ENCODE measurements at regions not wholly inside any gene's neighbourhood (a gene's known extent, or its start where the extent isn't known, plus 50 kb on each side); places are given as distances from the start of the nearest gene placed in this dataset.
"Not testable (repeated sequence)": the region's sequence is repeated elsewhere in the genome, so short reads cannot be mapped to it uniquely, and the experiment has no call there.

DNA sequence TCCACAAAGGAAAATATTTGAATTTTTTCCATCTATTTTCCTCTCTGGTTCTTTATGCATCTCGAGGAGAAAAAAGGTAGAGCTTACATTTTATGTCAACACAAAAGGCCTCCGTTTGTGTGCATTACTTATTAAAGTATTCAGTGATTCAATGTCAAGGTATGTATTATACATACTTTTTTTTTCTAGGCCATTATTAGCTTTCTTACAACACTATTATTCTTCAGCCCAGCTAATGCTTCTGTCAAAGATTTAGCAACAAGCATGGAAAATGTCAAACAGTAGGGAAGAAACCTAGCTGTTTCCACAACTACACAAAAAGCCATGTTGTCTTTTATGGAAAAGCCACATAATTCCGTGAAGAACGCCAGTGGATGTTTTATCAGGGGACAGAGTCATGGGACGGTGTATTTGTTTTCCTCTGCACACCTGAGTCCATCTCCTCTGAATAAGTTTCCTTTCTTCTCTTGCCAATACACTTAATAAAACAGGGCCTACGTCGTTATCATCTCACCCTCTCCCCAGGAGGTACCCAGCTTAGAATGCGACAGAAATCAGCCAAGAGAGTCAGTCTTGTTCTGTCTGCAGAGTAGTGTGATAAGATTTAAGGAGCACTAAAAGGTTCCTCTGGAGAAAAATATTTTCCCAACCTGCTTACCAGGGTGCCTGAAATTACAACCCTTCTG lies 209.7 kb upstream of the AUTS2 start:
- H3K27ac ChIP-seq (ENCODE audit: low read depth, low read length): no peak overlapping the region
- WGBS: 69% methylated on average over 7 of the region's 8 CpGs
- no peaks in the 10 kb centered on the region for H3K9me3 ChIP-seq (ENCODE audit: insufficient read depth, low read depth, low read length)

DNA sequence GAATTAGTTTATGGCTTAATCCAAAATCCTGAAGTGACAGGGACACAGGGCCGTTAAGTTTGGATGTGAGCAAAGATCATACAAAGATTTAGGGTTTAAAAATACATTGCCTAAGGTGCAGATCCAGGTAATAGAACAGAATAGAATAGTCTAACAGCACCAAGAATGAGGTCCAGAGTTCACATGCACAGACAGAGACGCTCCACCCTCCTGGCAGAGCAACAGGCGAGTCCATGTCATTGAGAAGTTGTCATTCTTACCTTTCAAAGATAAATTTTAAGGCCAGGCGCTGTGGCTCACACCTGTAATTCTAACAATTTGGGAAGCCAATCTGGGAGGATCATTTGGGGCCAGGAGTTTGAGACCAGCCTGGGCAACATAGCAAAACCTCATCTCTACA lies 209.1 kb upstream of the AUTS2 start:
- Histone ChIP-seq H3K27ac (ENCODE audit: low read depth, low read length) (no peak overlapping the region), H3K4me1 (ENCODE audit: insufficient read depth, low read length) (no peaks in the 10 kb centered on the region), H3K9me3 (ENCODE audit: insufficient read depth, low read depth, low read length) (no peaks in the 10 kb centered on the region), H3K4me3 (ENCODE audit: low read length) (no peak overlapping the region), H3K36me3 (ENCODE audit: insufficient read depth, low read length) (no peaks in the 10 kb centered on the region), H3K9ac (ENCODE audit: low read depth, low read length) (no peak overlapping the region), H3K27me3 (ENCODE audit: insufficient read depth, low read length) (no peaks in the 10 kb centered on the region)
- WGBS: 63% methylated on average over 4 of the region's 4 CpGs

More for the DNA sequence above, 209.7 kb upstream of the AUTS2 start:
- H3K36me3 ChIP-seq (ENCODE audit: insufficient read depth, low read length): no peaks in the 10 kb centered on the region
- H3K4me1 ChIP-seq (ENCODE audit: insufficient read depth, low read length): no peaks in the 10 kb centered on the region
- no peak overlapping the region for H3K9ac ChIP-seq (ENCODE audit: low read depth, low read length)
- H3K4me3 ChIP-seq (ENCODE audit: low read length): no peak overlapping the region
- no peaks in the 10 kb centered on the region for H3K27me3 ChIP-seq (ENCODE audit: insufficient read depth, low read length)

DNA sequence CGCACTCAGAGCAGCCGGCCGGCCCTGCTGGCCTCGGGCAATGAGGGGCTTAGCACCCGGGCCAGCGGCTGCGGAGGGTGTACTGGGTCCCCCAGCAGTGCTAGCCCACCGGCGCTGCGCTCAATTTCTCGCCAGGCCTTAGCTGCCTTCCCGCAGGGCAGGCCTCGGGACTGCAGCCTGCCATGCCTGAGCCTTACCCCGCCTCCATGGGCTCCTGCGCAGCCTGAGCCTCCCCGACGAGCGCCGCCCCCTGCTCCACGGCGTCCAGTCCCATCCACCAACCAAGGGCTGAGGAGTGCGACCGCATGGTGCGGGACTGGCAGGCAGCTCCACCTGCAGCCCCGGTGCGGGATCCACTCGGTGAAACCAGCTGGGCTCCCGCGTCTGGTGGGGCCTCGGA lies 204.4 kb upstream of the AUTS2 start:
- H3K9me3 ChIP-seq (ENCODE audit: insufficient read depth, low read depth, low read length); H3K27ac ChIP-seq (ENCODE audit: low read depth, low read length); H3K9ac ChIP-seq (ENCODE audit: low read depth, low read length); H3K36me3 ChIP-seq (ENCODE audit: insufficient read depth, low read length); H3K27me3 ChIP-seq (ENCODE audit: insufficient read depth, low read length); H3K4me3 ChIP-seq (ENCODE audit: low read length); H3K4me1 ChIP-seq (ENCODE audit: insufficient read depth, low read length): not testable (repeated sequence)
- 93% methylated on average over 30 of the region's 30 CpGs for WGBS

DNA sequence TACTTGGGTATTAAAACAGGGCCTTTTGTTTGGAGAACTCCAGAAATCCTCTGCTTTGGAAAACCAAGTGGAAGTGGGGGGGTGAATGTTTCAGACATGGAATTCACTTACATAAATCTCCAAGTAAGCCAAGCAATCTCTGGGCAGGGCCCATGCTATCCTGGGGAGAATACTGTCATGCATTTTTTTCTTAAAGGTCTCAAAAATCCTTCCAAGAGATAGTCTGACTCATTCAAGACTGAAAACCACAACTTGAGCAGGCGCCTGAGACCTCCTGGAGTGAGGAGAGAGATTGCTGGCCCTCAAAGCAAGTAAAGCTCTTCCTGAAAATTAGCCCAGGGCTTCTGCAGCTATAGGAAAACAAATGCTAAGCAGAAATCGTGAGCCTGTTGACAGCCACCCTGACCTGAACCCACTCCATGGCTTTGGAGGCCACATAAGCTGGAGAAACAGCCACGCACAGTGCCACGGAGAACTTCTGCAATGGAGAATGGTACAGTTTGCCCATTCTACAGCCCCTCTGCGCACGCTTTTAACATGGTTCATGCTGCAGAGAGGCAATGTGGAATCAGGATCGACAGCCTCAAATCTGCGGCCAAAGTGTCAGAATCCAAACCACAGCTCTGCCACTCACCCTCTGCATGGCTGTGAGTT lies 203.1 kb upstream of the AUTS2 start:
- WGBS: 84% methylated on average over 8 of the region's 8 CpGs
- H3K27ac ChIP-seq (ENCODE audit: low read depth, low read length): no peak overlapping the region
- no peaks in the 10 kb centered on the region for H3K36me3 ChIP-seq (ENCODE audit: insufficient read depth, low read length)
- H3K9ac ChIP-seq (ENCODE audit: low read depth, low read length): no peak overlapping the region
- H3K27me3 ChIP-seq (ENCODE audit: insufficient read depth, low read length): no peaks in the 10 kb centered on the region
- H3K4me3 ChIP-seq (ENCODE audit: low read length): no peak overlapping the region
- H3K4me1 ChIP-seq (ENCODE audit: insufficient read depth, low read length): peaks cover 15% of the 10 kb centered on the region
- no peaks in the 10 kb centered on the region for H3K9me3 ChIP-seq (ENCODE audit: insufficient read depth, low read depth, low read length)

DNA sequence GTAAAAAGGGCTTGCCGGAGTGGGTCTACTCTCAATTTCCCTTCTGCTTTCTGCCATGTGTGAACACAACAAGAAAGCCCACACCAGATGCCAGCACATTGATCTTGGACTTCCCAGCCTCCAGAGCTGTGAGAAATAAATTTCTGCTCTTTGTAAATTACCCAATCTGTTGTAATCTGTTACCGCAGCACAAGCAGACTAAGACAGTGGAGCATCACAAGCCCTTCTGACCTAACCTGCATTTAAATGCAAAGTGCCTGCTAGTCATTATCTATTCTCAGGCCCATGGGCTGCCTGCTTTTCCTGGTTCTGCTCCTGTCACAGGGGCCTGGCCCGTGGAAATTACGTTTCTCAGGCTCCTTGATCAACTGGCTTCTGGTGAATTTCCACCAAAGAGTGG lies 199.3 kb upstream of the AUTS2 start:
- Histone ChIP-seq H3K36me3 (ENCODE audit: insufficient read depth, low read length) (no peaks in the 10 kb centered on the region), H3K27ac (ENCODE audit: low read depth, low read length) (peak overlapping the region; percentile 76; the same call in 1 of the 2 replicates)
- WGBS: 39% methylated on average over 4 of the region's 4 CpGs

DNA sequence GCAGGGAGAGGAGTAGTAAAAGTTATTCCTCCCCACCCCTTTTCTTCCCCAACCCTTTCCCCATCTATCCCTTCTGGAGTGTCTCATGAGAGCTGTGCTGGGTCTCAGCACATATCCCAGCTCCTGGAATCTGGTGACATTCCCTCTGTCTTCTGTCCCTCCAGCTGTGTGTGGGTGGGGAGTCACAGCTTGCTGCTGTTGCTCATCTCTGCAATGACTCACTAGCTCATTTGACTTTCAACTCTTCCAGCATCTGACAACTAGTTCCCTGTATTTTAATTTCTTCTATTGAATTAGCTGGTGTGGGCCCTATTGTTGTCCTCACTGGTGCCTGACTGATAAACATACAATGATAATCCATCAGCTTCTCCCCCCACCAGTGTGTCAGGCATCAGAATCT lies 198.9 kb upstream of the AUTS2 start:
- no peak overlapping the region for H3K9ac ChIP-seq (ENCODE audit: low read depth, low read length)
- H3K4me1 ChIP-seq (ENCODE audit: insufficient read depth, low read length): peaks cover 15% of the 10 kb centered on the region
- no peaks in the 10 kb centered on the region for H3K27me3 ChIP-seq (ENCODE audit: insufficient read depth, low read length)
- no peaks in the 10 kb centered on the region for H3K36me3 ChIP-seq (ENCODE audit: insufficient read depth, low read length)
- peak overlapping the region; percentile 76; the same call in 1 of the 2 replicates for H3K27ac ChIP-seq (ENCODE audit: low read depth, low read length)
- no peaks in the 10 kb centered on the region for H3K9me3 ChIP-seq (ENCODE audit: insufficient read depth, low read depth, low read length)
- H3K4me3 ChIP-seq (ENCODE audit: low read length): no peak overlapping the region

More for the DNA sequence above, 199.3 kb upstream of the AUTS2 start:
- Histone ChIP-seq H3K27me3 (ENCODE audit: insufficient read depth, low read length) (no peaks in the 10 kb centered on the region), H3K4me1 (ENCODE audit: insufficient read depth, low read length) (peaks cover 15% of the 10 kb centered on the region), H3K4me3 (ENCODE audit: low read length) (no peak overlapping the region), H3K9ac (ENCODE audit: low read depth, low read length) (no peak overlapping the region), H3K9me3 (ENCODE audit: insufficient read depth, low read depth, low read length) (no peaks in the 10 kb centered on the region)

DNA sequence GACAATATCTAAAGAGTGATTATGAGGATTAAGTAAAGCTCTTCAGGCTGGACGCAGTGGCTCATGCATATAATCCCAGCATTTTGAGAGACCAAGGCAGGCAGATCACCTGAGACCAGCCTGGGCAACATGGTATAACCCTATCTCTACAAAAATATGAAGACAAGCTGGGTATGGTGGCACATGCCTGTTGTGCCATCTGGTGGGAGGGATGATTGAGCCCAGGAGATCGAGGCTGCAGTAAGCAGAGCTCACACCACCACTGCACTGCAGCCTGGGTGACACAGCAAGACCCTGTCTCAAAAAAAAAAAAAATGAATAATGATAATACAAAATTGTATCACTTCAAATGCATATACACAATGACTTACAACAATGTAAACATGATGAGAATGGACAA lies 195.6 kb upstream of the AUTS2 start:
- Histone ChIP-seq H3K9me3 (ENCODE audit: insufficient read depth, low read depth, low read length) (no peaks in the 10 kb centered on the region), H3K9ac (ENCODE audit: low read depth, low read length) (no peak overlapping the region), H3K27me3 (ENCODE audit: insufficient read depth, low read length) (peaks cover 2% of the 10 kb centered on the region; the same call in 1 of the 2 replicates), H3K4me1 (ENCODE audit: insufficient read depth, low read length) (peaks cover 15% of the 10 kb centered on the region), H3K36me3 (ENCODE audit: insufficient read depth, low read length) (no peaks in the 10 kb centered on the region), H3K27ac (ENCODE audit: low read depth, low read length) (no peak overlapping the region), H3K4me3 (ENCODE audit: low read length) (no peak overlapping the region)
- 88% methylated on average over 2 of the region's 2 CpGs for WGBS

DNA sequence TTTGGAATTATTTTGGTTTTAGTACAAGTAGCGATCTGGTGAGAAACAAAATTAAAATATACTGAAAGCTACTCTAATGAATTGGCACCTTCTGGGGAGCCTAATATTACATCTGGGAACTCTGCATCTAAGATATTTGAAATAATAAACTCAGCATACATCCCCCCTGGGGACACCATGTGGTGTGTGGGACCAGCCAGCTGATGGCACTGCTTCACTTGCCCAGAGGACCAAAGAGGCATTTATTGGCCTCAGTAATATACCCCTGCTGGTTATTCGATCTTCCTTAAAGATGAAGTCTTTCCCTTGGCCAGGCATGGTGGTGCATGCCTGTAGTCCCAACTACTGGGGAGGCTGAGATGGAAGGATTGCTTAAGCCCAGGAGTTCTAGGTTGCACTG lies 195.1 kb upstream of the AUTS2 start:
- 79% methylated on average over 1 of the region's 2 CpGs for WGBS
- no peaks in the 10 kb centered on the region for H3K36me3 ChIP-seq (ENCODE audit: insufficient read depth, low read length)

DNA sequence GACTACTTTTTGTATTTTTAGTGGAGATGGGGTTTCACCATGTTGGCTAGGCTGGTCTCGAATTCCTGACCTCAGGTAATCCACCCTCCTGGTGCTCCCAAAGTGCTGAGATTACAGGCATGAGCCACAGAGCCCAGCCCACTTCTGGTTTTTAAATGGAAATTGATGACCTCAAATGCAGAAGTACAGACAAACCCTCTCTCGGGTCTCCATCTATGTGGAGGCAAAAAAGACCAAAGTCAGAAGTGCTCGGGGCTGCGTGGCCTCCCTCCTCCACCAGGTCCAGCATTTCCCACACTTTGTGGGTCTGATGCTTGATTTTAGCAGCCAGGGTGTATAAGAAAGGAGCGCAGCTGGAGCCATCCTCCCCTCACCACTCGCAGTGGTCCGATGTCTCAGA lies 187.3 kb upstream of the AUTS2 start:
- 92% methylated on average over 7 of the region's 7 CpGs for WGBS
- H3K9ac ChIP-seq (ENCODE audit: low read depth, low read length): no peak overlapping the region
- no peaks in the 10 kb centered on the region for H3K36me3 ChIP-seq (ENCODE audit: insufficient read depth, low read length)
- H3K4me1 ChIP-seq (ENCODE audit: insufficient read depth, low read length): no peaks in the 10 kb centered on the region
- no peak overlapping the region for H3K27ac ChIP-seq (ENCODE audit: low read depth, low read length)
- H3K4me3 ChIP-seq (ENCODE audit: low read length): no peak overlapping the region
- no peaks in the 10 kb centered on the region; the same call in 1 of the 2 replicates for H3K27me3 ChIP-seq (ENCODE audit: insufficient read depth, low read length)
- H3K9me3 ChIP-seq (ENCODE audit: insufficient read depth, low read depth, low read length): no peaks in the 10 kb centered on the region

More for the DNA sequence above, 195.1 kb upstream of the AUTS2 start:
- Histone ChIP-seq H3K27me3 (ENCODE audit: insufficient read depth, low read length) (peaks cover 2% of the 10 kb centered on the region; the same call in 1 of the 2 replicates), H3K9ac (ENCODE audit: low read depth, low read length) (no peak overlapping the region), H3K9me3 (ENCODE audit: insufficient read depth, low read depth, low read length) (no peaks in the 10 kb centered on the region), H3K4me3 (ENCODE audit: low read length) (no peak overlapping the region), H3K27ac (ENCODE audit: low read depth, low read length) (no peak overlapping the region), H3K4me1 (ENCODE audit: insufficient read depth, low read length) (peaks cover 15% of the 10 kb centered on the region)

DNA sequence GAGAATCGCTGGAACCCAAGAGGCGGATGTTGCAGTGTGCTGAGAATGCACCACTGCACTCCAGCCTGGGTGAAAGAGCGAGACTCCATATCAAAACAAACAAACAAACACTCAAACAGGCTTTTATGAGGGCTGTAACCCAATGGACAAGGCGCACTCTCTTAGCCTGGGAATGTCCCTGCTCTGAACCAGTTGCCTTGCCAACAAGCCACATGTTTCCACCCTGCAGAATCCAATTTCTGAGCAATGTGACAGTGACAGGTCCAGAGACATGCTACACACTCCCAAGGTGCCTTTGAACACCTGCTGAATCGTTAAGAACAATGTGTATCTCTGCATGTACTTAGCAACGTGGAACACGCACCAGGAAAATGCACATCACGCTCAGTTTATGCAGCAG lies 186.8 kb upstream of the AUTS2 start:
- Histone ChIP-seq H3K4me3 (ENCODE audit: low read length) (no peak overlapping the region), H3K4me1 (ENCODE audit: insufficient read depth, low read length) (no peaks in the 10 kb centered on the region), H3K36me3 (ENCODE audit: insufficient read depth, low read length) (no peaks in the 10 kb centered on the region), H3K9me3 (ENCODE audit: insufficient read depth, low read depth, low read length) (no peaks in the 10 kb centered on the region), H3K9ac (ENCODE audit: low read depth, low read length) (no peak overlapping the region), H3K27me3 (ENCODE audit: insufficient read depth, low read length) (no peaks in the 10 kb centered on the region; the same call in 1 of the 2 replicates), H3K27ac (ENCODE audit: low read depth, low read length) (no peak overlapping the region)
- 91% methylated on average over 8 of the region's 8 CpGs for WGBS

DNA sequence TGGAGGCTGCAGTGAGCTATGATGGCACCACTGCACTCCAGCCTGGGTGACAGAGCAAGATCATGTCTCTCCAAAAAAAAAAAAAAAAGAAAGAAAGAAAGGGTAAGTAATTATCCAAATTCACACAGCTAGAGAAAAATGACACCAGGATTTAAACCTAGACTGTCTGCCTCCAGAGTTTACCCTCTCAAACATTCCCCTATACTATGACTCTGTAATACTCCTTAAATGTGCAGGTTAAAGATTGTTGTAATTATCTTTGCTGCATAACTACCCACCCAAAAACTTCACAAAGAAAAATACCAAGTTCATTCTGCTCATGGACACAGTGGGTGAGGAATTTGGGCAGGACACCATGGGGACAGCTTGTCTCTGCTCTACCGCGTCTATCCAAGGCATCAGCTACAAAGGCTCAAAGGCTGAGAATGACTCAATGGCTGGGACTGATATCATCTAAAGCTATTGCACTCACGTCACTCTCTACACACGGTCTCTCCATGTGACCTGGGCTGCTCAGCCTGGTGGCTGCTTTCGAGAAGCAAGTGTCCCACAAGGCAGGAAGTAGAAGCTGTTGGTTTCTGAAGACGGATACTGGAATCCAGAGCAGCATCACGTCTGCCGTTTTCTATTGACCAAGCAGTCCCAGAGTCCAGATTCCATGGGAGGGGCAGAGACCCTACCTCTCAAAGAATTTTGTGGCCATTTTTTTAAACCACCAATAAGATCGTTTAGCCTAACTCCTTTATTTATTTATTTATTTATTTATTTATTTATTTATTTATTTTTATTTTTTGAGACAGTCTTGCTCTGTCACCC lies 185.7 kb upstream of the AUTS2 start:
- WGBS: 91% methylated on average over 8 of the region's 9 CpGs
- H3K4me3 ChIP-seq (ENCODE audit: low read length): no peak overlapping the region

More for the DNA sequence above, 185.7 kb upstream of the AUTS2 start:
- no peaks in the 10 kb centered on the region; the same call in 1 of the 2 replicates for H3K27me3 ChIP-seq (ENCODE audit: insufficient read depth, low read length)
- H3K27ac ChIP-seq (ENCODE audit: low read depth, low read length): no peak overlapping the region
- no peaks in the 10 kb centered on the region for H3K9me3 ChIP-seq (ENCODE audit: insufficient read depth, low read depth, low read length)
- no peaks in the 10 kb centered on the region for H3K4me1 ChIP-seq (ENCODE audit: insufficient read depth, low read length)
- H3K9ac ChIP-seq (ENCODE audit: low read depth, low read length): no peak overlapping the region
- no peaks in the 10 kb centered on the region for H3K36me3 ChIP-seq (ENCODE audit: insufficient read depth, low read length)
